Right atrium auricular region (tissue), 2 donors: ENCODE measurements at regions not wholly inside any gene's neighbourhood (a gene's known extent, or its start where the extent isn't known, plus 50 kb on each side); places are given as distances from the start of the nearest gene placed in this dataset.

Source experiments
- DNase-seq: peaks from one replicate; pipeline ENCODE4 v3.0.0-alpha.2; 2019; ENCODE audit warnings: low spot score
- H3K27ac ChIP-seq, 2 donors: fragments of 200-600 bp; sonication (generic); 1 replicate in 1 of 2; 2 replicates in 1 of 2; pipeline ENCODE4 v1.5.1; 2016 to 2019
- H3K27me3 ChIP-seq, 2 donors: fragments of 200-600 bp; sonication (generic); one replicate each; pipeline versions ENCODE4 v1.5.1 to v1.6.0; 2017 to 2019
- H3K36me3 ChIP-seq: fragments of 200-600 bp; sonication (generic); one replicate; pipeline ENCODE4 v1.5.1; 2016
- H3K4me1 ChIP-seq, 2 donors: fragments of 200-600 bp; sonication (generic); one replicate each; pipeline versions ENCODE4 v1.5.1 to v1.6.0; 2017 to 2019
- H3K4me3 ChIP-seq, 2 donors: fragments of 200-600 bp; sonication (generic); 1 replicate in 1 of 2; 2 replicates in 1 of 2; pipeline ENCODE4 v1.5.1; 2017 to 2019; ENCODE audit warnings: mild to moderate bottlenecking in 1 of 2, moderate library complexity in 1 of 2
- H3K9me3 ChIP-seq, 2 donors: fragments of 200-600 bp; sonication (generic); one replicate each; pipeline ENCODE4 v1.5.1; 2019
- CTCF ChIP-seq, 2 donors: fragments of 200-600 bp; sonication (generic); IDR thresholded peaks; one replicate each; pipeline ENCODE4 v1.5.1; 2019; ENCODE audit warnings: antibody characterized with exemption in 2 of 2

- H3K36me3 ChIP-seq, result no peaks in the 10 kb centered on the region
- H3K9me3 ChIP-seq, result no peaks in the 10 kb centered on the region
- H3K27me3 ChIP-seq, result no peaks in the 10 kb centered on the region
- H3K4me3 ChIP-seq, result no peak overlapping the region
- no peak for DNase-seq
- H3K4me1 ChIP-seq, result no peaks in the 10 kb centered on the region
- no peak overlapping the region for H3K27ac ChIP-seq
- TF ChIP-seq CTCF (IDR thresholded peaks at IDR 0.05), result no peak
Observed at GRCh38 chr10:56593120-56593519, 232.1 kb upstream of the ZWINT start.

GRCh38 chr10:56586461-56586891 is 225.4 kb upstream of the ZWINT start:
- Histone ChIP-seq H3K4me1 (no peaks in the 10 kb centered on the region), H3K36me3 (no peaks in the 10 kb centered on the region), H3K4me3 (no peak overlapping the region), H3K27ac (peak overlapping the region; percentile 42 to 68), H3K9me3 (no peaks in the 10 kb centered on the region), H3K27me3 (no peaks in the 10 kb centered on the region)
- DNase-seq, result no peak
- no peak for TF ChIP-seq CTCF (IDR thresholded peaks at IDR 0.05)

GRCh38 chr10:56585447-56586171 is 224.6 kb upstream of the ZWINT start:
- no peaks in the 10 kb centered on the region for H3K27me3 ChIP-seq
- no peaks in the 10 kb centered on the region for H3K9me3 ChIP-seq
- no peak overlapping the region for H3K4me3 ChIP-seq
- no peak for DNase-seq
- H3K27ac ChIP-seq, result peak overlapping the region; percentile 42 to 68
- H3K4me1 ChIP-seq, result no peaks in the 10 kb centered on the region
- no peak for TF ChIP-seq CTCF (IDR thresholded peaks at IDR 0.05)
- H3K36me3 ChIP-seq, result no peaks in the 10 kb centered on the region

GRCh38 chr10:56583316-56583715 is 222.3 kb upstream of the ZWINT start:
- no peak for TF ChIP-seq CTCF (IDR thresholded peaks at IDR 0.05)
- Histone ChIP-seq H3K4me3 (no peak overlapping the region), H3K27me3 (no peaks in the 10 kb centered on the region), H3K9me3 (no peaks in the 10 kb centered on the region), H3K4me1 (no peaks in the 10 kb centered on the region), H3K36me3 (no peaks in the 10 kb centered on the region), H3K27ac (no peak overlapping the region)
- DNase-seq, result no peak

- Histone ChIP-seq H3K27me3 (no peaks in the 10 kb centered on the region), H3K4me1 (no peaks in the 10 kb centered on the region), H3K9me3 (no peaks in the 10 kb centered on the region), H3K36me3 (no peaks in the 10 kb centered on the region), H3K4me3 (no peak overlapping the region), H3K27ac (no peak overlapping the region)
- no peak for DNase-seq
- no peak for TF ChIP-seq CTCF (IDR thresholded peaks at IDR 0.05)
Observed at GRCh38 chr10:56567580-56567979, 206.5 kb upstream of the ZWINT start.

GRCh38 chr10:56561336-56561735 is 200.3 kb upstream of the ZWINT start:
- DNase-seq, result no peak
- TF ChIP-seq CTCF (IDR thresholded peaks at IDR 0.05), result no peak

More at GRCh38 chr10:56561336-56561735, 200.3 kb upstream of the ZWINT start:
- no peaks in the 10 kb centered on the region for H3K9me3 ChIP-seq
- no peak overlapping the region for H3K4me3 ChIP-seq
- H3K36me3 ChIP-seq, result no peaks in the 10 kb centered on the region
- no peaks in the 10 kb centered on the region for H3K27me3 ChIP-seq
- H3K27ac ChIP-seq, result no peak overlapping the region
- no peaks in the 10 kb centered on the region for H3K4me1 ChIP-seq
